Fibroblast of peridontal ligament (primary cell): ENCODE measurements at regions not wholly inside any gene's neighbourhood (a gene's known extent, or its start where the extent isn't known, plus 50 kb on each side); places are given as distances from the start of the nearest gene placed in this dataset.

Experiments
- DNase-seq: peaks from one replicate; pipeline ENCODE4 v3.0.0-alpha.2; 2010; ENCODE audit errors: extremely low read depth

- DNase-seq, result peak; percentile 75
These were observed 364.4 kb downstream of the ZNF521 start for GRCh38 chr18:24987303-24988252.

GRCh38 chr18:24988253-24988840, 363.6 kb downstream of the ZNF521 start:
- DNase-seq, result no peak

GRCh38 chr18:24989760-24990593, 362.0 kb downstream of the ZNF521 start:
- no peak for DNase-seq

GRCh38 chr18:24990671-24991134, 361.3 kb downstream of the ZNF521 start:
- DNase-seq, result no peak

GRCh38 chr18:24991141-24992060, 360.6 kb downstream of the ZNF521 start:
- DNase-seq, result peak; percentile 39

GRCh38 chr18:24992491-24992890, 359.5 kb downstream of the ZNF521 start:
- DNase-seq, result no peak

GRCh38 chr18:24993628-24994027, 358.3 kb downstream of the ZNF521 start:
- no peak for DNase-seq

GRCh38 chr18:24995056-24995455, 356.9 kb downstream of the ZNF521 start:
- DNase-seq, result peak; percentile 45

GRCh38 chr18:24995755-24996154, 356.2 kb downstream of the ZNF521 start:
- peak; percentile 86 for DNase-seq

- DNase-seq, result no peak
These were observed 352.2 kb downstream of the ZNF521 start for GRCh38 chr18:24999650-25000267.

GRCh38 chr18:25001803-25002202, 350.2 kb downstream of the ZNF521 start:
- no peak for DNase-seq

- DNase-seq, result peak; percentile 92
These were observed 346.2 kb downstream of the ZNF521 start for GRCh38 chr18:25005541-25006403.

- DNase-seq, result peak; percentile 60
These were observed 341.2 kb downstream of the ZNF521 start for GRCh38 chr18:25010623-25011374.
